Endothelial cell of umbilical vein (primary cell): ENCODE measurements at regions not wholly inside any gene's neighbourhood (a gene's known extent, or its start where the extent isn't known, plus 50 kb on each side); places are given as distances from the start of the nearest gene placed in this dataset.

Experiments
- BruUV-seq: library from RNA; stranded (reverse); fragments of 400-500 nt; replicated peaks from 2 replicates; lab custom pipeline; 2021; lab: Mats Ljungman, UMichigan
- CTCF ChIA-PET: fragments of 300-600, 350-600 bp; sonication (Branson Sonifier 250); formaldehyde crosslinking; loops from one replicate; lab custom pipeline; 2021; ENCODE audit warnings: antibody characterized with exemption, inconsistent platforms; lab: Charles Lee
- POLR2A ChIA-PET: fragments of 300-600, 350-600 bp; sonication (Branson Sonifier 250); formaldehyde crosslinking; loops from one replicate; lab custom pipeline; 2021; ENCODE audit warnings: antibody characterized with exemption, inconsistent platforms; lab: Charles Lee
- DNase-seq: peaks from one replicate; pipeline ENCODE4 v3.0.0-alpha.2; 2011; ENCODE audit warnings: low read depth, low spot score
- FAIRE-seq: peaks from 2 replicates; lab custom pipeline; 2011; peaks lifted over from hg19 to GRCh38; lab: Jason Lieb, UNC
- H2AFZ ChIP-seq: 2 replicates; pipeline ENCODE4 v1.6.0; 2012; ENCODE audit warnings: low read depth, low read length, control low read depth, inconsistent platforms
- H3K27ac ChIP-seq: 2 replicates; pipeline ENCODE4 v1.5.1; 2011; ENCODE audit warnings: low read depth, mild to moderate bottlenecking, control low read depth, low read length, moderate library complexity; ENCODE audit not compliant: insufficient read depth
- H3K27me3 ChIP-seq, 2 experiments: 2 replicates each; pipeline versions ENCODE4 v1.6.0 to v1.6.1; 2011; ENCODE audit warnings: low read length in 2 of 2, mixed read lengths in 1 of 2; ENCODE audit not compliant: control insufficient read depth in 2 of 2, insufficient read depth in 2 of 2
- H3K36me3 ChIP-seq, 2 experiments: 2 replicates in 1 of 2; 3 replicates in 1 of 2; pipeline ENCODE4 v1.5.1; 2011; ENCODE audit warnings: low read length in 2 of 2, mild to moderate bottlenecking in 1 of 2, moderate library complexity in 1 of 2; ENCODE audit not compliant: control insufficient read depth in 2 of 2, insufficient read depth in 2 of 2; ENCODE audit errors: extremely low read depth in 1 of 2
- H3K4me1 ChIP-seq: 3 replicates; pipeline ENCODE4 v1.5.1; 2011; ENCODE audit warnings: mild to moderate bottlenecking, low read length; ENCODE audit not compliant: control insufficient read depth, insufficient read depth; ENCODE audit errors: extremely low read depth
- H3K4me2 ChIP-seq: 2 replicates; pipeline ENCODE4 v1.6.1; 2011; ENCODE audit warnings: low read length, control low read depth, mixed read lengths; ENCODE audit not compliant: insufficient read depth
- H3K4me3 ChIP-seq, 3 experiments: fragments of 200-600 bp in 1 of 3; sonication (generic), shearing (Covaris generic) in 1 of 3; replicated peaks in 1 of 3; 2 replicates each; pipeline ENCODE4 v1.5.1; 2011 to 2016; ENCODE audit warnings: control low read depth in 3 of 3, low read length in 3 of 3, mild to moderate bottlenecking in 2 of 3, inconsistent platforms in 1 of 3, low read depth in 1 of 3, moderate library complexity in 1 of 3; ENCODE audit not compliant: insufficient read depth in 1 of 3
- H3K79me2 ChIP-seq: 2 replicates; pipeline ENCODE4 v1.6.0; 2012; ENCODE audit warnings: low read length, inconsistent platforms; ENCODE audit not compliant: control insufficient read depth, insufficient read depth
- H3K9ac ChIP-seq: replicated peaks from 2 replicates; pipeline ENCODE3; 2011; ENCODE audit warnings: low read length, control low read depth; ENCODE audit not compliant: insufficient read depth; ENCODE audit errors: extremely low read depth
- H3K9me1 ChIP-seq: replicated peaks from 3 replicates; pipeline ENCODE4 v1.6.0; 2011; ENCODE audit warnings: mild to moderate bottlenecking, low read length; ENCODE audit not compliant: control insufficient read depth, insufficient read depth; ENCODE audit errors: extremely low read depth
- H3K9me3 ChIP-seq: replicated peaks from 2 replicates; pipeline ENCODE4 v1.5.1; 2012; ENCODE audit warnings: low read length, inconsistent platforms; ENCODE audit not compliant: control insufficient read depth, insufficient read depth
- H4K20me1 ChIP-seq: replicated peaks from 2 replicates; pipeline ENCODE3; 2011; ENCODE audit warnings: mild to moderate bottlenecking, low read length; ENCODE audit not compliant: control insufficient read depth, insufficient read depth; ENCODE audit errors: extremely low read depth
- EZH2 ChIP-seq: IDR thresholded peaks from 2 replicates; pipeline ENCODE4 v1.6.1; 2012; ENCODE audit warnings: borderline replicate concordance, low read depth, mild to moderate bottlenecking, moderate library complexity, low read length, inconsistent platforms; ENCODE audit not compliant: severe bottlenecking
- FOS ChIP-seq: IDR thresholded peaks from 2 replicates; pipeline ENCODE4 v1.6.1; 2011; ENCODE audit warnings: mild to moderate bottlenecking, low read length, moderate library complexity, borderline replicate concordance; ENCODE audit not compliant: insufficient read depth
- GATA2 ChIP-seq: IDR thresholded peaks from 2 replicates; pipeline ENCODE4 v1.7.0; 2011; ENCODE audit warnings: low read depth, mild to moderate bottlenecking, moderate library complexity, mixed read lengths, low read length; ENCODE audit not compliant: insufficient read length, insufficient read depth
- JUN ChIP-seq: IDR thresholded peaks from 2 replicates; pipeline ENCODE4 v1.6.1; 2011; ENCODE audit warnings: borderline replicate concordance, low read depth; ENCODE audit not compliant: insufficient read length, insufficient read depth
- MYC ChIP-seq: IDR thresholded peaks from one replicate; pipeline ENCODE4 v1.6.1; 2011; ENCODE audit warnings: mild to moderate bottlenecking, low read depth, low read length
- POLR2A ChIP-seq: IDR thresholded peaks from 2 replicates; pipeline ENCODE4 v1.6.1; 2012; ENCODE audit warnings: low read depth, mild to moderate bottlenecking, control low read depth, low read length
- POLR2AphosphoS5 ChIP-seq: IDR thresholded peaks from 2 replicates; pipeline ENCODE4 v1.6.1; 2012; ENCODE audit warnings: low read depth, mild to moderate bottlenecking, control low read depth, low read length, moderate library complexity; ENCODE audit not compliant: insufficient read depth
- dilution Hi-C: fragments of 300-500 bp; cut with MboI; formaldehyde crosslinking; loops from one replicate; pipeline ENCODE4 v1.15.0; 2019; ENCODE audit warnings: low sequenced_read_pairs; ENCODE audit not compliant: extremely low pct_ligation_motif_present
- intact Hi-C: fragments of 100-400 bp; cut with micrococcal nuclease; formaldehyde crosslinking; loops from one replicate; pipeline ENCODE4 v1.10.0; 2022
- TF ChIP-seq, protein P1 (sequence below), 2 donors: IDR thresholded peaks; 1 replicate in 1 of 2; 2 replicates in 1 of 2; pipeline ENCODE4 v1.5.1; 2011; ENCODE audit warnings: low read length in 2 of 2, mild to moderate bottlenecking in 2 of 2, moderate library complexity in 2 of 2, control low read depth in 1 of 2, inconsistent platforms in 1 of 2, low read depth in 1 of 2; ENCODE audit not compliant: insufficient read depth in 1 of 2; ENCODE audit errors: extremely low read depth in 1 of 2
- TF ChIP-seq, protein P2 (sequence below): IDR thresholded peaks from 2 replicates; pipeline ENCODE4 v1.6.1; 2011; ENCODE audit not compliant: insufficient read depth, insufficient read length

DNA sequence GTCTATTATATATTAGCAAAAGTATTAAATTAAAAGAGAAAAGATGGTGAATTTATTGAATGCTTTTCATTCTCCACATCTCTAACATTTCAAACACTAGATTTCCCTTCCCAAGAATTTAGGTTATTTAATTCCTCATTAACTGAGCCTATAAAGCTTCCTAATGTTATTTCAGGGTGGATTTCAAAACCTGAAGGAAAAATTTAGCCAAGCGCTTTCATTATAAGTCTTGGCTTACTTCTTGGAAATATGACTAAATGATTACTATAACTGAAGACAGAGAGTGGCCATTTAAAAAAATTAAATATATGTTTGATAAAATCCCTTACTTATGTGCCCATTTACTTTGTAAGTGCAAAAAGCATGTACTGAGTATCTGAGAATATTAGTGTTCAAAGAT, 141.8 kb upstream of the ARSJ start:
- no TSS peak for BruUV-seq
- Histone ChIP-seq H3K9ac (no peak overlapping the region), H3K36me3 (no peaks in the 10 kb centered on the region), H3K4me1 (no peaks in the 10 kb centered on the region), H3K9me3 (no peaks in the 10 kb centered on the region), H4K20me1 (no peaks in the 10 kb centered on the region), H3K9me1 (no peaks in the 10 kb centered on the region), H3K4me3 (no peak overlapping the region), H3K4me2 (no peak overlapping the region), H3K27me3 (no peaks in the 10 kb centered on the region), H3K27ac (no peak overlapping the region), H2AFZ (no peak overlapping the region), H3K79me2 (no peaks in the 10 kb centered on the region)
- no peak for DNase-seq
- no peak for FAIRE-seq
- intact Hi-C loops = no loop called here
- CTCF ChIA-PET = no interaction called here
- POLR2A ChIA-PET = no interaction called here
- TF ChIP-seq JUN (no peak), GATA2 (no peak), POLR2A (no peak), EZH2 (no peak), FOS (no peak), POLR2AphosphoS5 (no peak), MYC (no peak)
- TF ChIP-seq, protein P1, sequence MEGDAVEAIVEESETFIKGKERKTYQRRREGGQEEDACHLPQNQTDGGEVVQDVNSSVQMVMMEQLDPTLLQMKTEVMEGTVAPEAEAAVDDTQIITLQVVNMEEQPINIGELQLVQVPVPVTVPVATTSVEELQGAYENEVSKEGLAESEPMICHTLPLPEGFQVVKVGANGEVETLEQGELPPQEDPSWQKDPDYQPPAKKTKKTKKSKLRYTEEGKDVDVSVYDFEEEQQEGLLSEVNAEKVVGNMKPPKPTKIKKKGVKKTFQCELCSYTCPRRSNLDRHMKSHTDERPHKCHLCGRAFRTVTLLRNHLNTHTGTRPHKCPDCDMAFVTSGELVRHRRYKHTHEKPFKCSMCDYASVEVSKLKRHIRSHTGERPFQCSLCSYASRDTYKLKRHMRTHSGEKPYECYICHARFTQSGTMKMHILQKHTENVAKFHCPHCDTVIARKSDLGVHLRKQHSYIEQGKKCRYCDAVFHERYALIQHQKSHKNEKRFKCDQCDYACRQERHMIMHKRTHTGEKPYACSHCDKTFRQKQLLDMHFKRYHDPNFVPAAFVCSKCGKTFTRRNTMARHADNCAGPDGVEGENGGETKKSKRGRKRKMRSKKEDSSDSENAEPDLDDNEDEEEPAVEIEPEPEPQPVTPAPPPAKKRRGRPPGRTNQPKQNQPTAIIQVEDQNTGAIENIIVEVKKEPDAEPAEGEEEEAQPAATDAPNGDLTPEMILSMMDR (IDR thresholded peaks at IDR 0.05; ENCODE audit: extremely low read depth in 1 of 2, insufficient read depth in 1 of 2, low read depth in 1 of 2, low read length in 2 of 2) = no peak
- TF ChIP-seq, protein P2, sequence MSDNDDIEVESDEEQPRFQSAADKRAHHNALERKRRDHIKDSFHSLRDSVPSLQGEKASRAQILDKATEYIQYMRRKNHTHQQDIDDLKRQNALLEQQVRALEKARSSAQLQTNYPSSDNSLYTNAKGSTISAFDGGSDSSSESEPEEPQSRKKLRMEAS = no peak
- dilution Hi-C loops = no loop called here
